SK-N-SH treated with all-trans-retinoic acid at 6 μM for 48 hours (cell line): ENCODE measurements at regions not wholly inside any gene's neighbourhood (a gene's known extent, or its start where the extent isn't known, plus 50 kb on each side); places are given as distances from the start of the nearest gene placed in this dataset.
A peak's percentile ranks its signal among the peaks of the same experiment; 100 is the strongest.
"Not testable (repeated sequence)": the region's sequence is repeated elsewhere in the genome, so short reads cannot be mapped to it uniquely, and the experiment has no call there.

ENCODE experiments used
- ATAC-seq: fragments of 200-7000 bp; cut with Tn5 transposase; 3 replicates; pipeline ENCODE4 v1.9.1; 2020; ENCODE audit warnings: mild to moderate bottlenecking, moderate library complexity
- CREB5 ChIP-seq: fragments of 250-450 bp; sonication (Bioruptor Pico); IDR thresholded peaks from 2 replicates; pipeline ENCODE4 v1.5.1; 2020; ENCODE audit warnings: low read depth, mild to moderate bottlenecking, moderate library complexity
- CSDC2 ChIP-seq: fragments of 250-450 bp; sonication (Bioruptor Pico); IDR thresholded peaks from 2 replicates; pipeline ENCODE4 v1.5.0; 2020; ENCODE audit warnings: mild to moderate bottlenecking, moderate library complexity
- ESRRG ChIP-seq: fragments of 250-450 bp; sonication (Bioruptor Pico); IDR thresholded peaks from 2 replicates; pipeline ENCODE4 v1.6.1; 2021; ENCODE audit warnings: mild to moderate bottlenecking
- GLIS3 ChIP-seq: fragments of 250-450 bp; sonication (Bioruptor Pico); IDR thresholded peaks from 2 replicates; pipeline ENCODE4 v1.5.0; 2020; ENCODE audit warnings: mild to moderate bottlenecking, moderate library complexity
- ISL1 ChIP-seq: fragments of 250-450 bp; sonication (Bioruptor Pico); IDR thresholded peaks from 2 replicates; pipeline ENCODE4 v2.1.2; 2022; ENCODE audit warnings: mild to moderate bottlenecking, moderate library complexity
- OSR1 ChIP-seq: fragments of 250-450 bp; sonication (Bioruptor Pico); IDR thresholded peaks from 2 replicates; pipeline ENCODE4 v1.8.0; 2022; ENCODE audit warnings: moderate library complexity, mild to moderate bottlenecking, inconsistent platforms
- PATZ1 ChIP-seq: fragments of 250-450 bp; sonication (Bioruptor Pico); IDR thresholded peaks from 2 replicates; pipeline ENCODE4 v1.8.0; 2020; ENCODE audit warnings: mild to moderate bottlenecking, moderate library complexity, borderline replicate concordance
- POU6F1 ChIP-seq: fragments of 250-450 bp; sonication (Bioruptor Pico); IDR thresholded peaks from 2 replicates; pipeline ENCODE4 v1.8.0; 2021; ENCODE audit warnings: low read depth, mild to moderate bottlenecking, moderate library complexity, borderline replicate concordance
- PPARA ChIP-seq: fragments of 250-450 bp; sonication (Bioruptor Pico); IDR thresholded peaks from 2 replicates; pipeline ENCODE4 v1.5.0; 2020; ENCODE audit warnings: mild to moderate bottlenecking, borderline replicate concordance
- RARB ChIP-seq: fragments of 250-450 bp; sonication (Bioruptor Pico); IDR thresholded peaks from 2 replicates; pipeline ENCODE4 v1.8.0; 2021; ENCODE audit warnings: mild to moderate bottlenecking, moderate library complexity
- SNAI2 ChIP-seq: fragments of 250-450 bp; sonication (Bioruptor Pico); IDR thresholded peaks from 2 replicates; pipeline ENCODE4 v1.5.0; 2020; ENCODE audit warnings: mild to moderate bottlenecking, moderate library complexity
- TCF4 ChIP-seq: fragments of 250-450 bp; sonication (Bioruptor Pico); IDR thresholded peaks from 2 replicates; pipeline ENCODE4 v1.8.0; 2021; ENCODE audit warnings: mild to moderate bottlenecking, moderate library complexity, borderline replicate concordance
- TSHZ2 ChIP-seq: fragments of 250-450 bp; sonication (Bioruptor Pico); IDR thresholded peaks from 2 replicates; pipeline ENCODE4 v1.5.0; 2020; ENCODE audit warnings: mild to moderate bottlenecking, moderate library complexity
- ZC3H10 ChIP-seq: fragments of 250-450 bp; sonication (Bioruptor Pico); IDR thresholded peaks from 2 replicates; pipeline ENCODE4 v1.5.1; 2021; ENCODE audit warnings: mild to moderate bottlenecking, moderate library complexity
- ZFP3 ChIP-seq: fragments of 250-450 bp; sonication (Bioruptor Pico); IDR thresholded peaks from 2 replicates; pipeline ENCODE4 v1.5.0; 2020; ENCODE audit warnings: mild to moderate bottlenecking, moderate library complexity
- ZFP30 ChIP-seq: fragments of 450-650 bp; formaldehyde crosslinking; IDR thresholded peaks from 2 replicates; pipeline ENCODE4 v1.5.0; 2022; ENCODE audit warnings: mild to moderate bottlenecking, moderate library complexity
- ZNF70 ChIP-seq: fragments of 450-650 bp; formaldehyde crosslinking; IDR thresholded peaks from 2 replicates; pipeline ENCODE4 v1.5.0; 2020; ENCODE audit warnings: mild to moderate bottlenecking, moderate library complexity
- ZNF8 ChIP-seq: fragments of 450-650 bp; formaldehyde crosslinking; IDR thresholded peaks from 2 replicates; pipeline ENCODE4 v1.5.0; 2020; ENCODE audit warnings: mild to moderate bottlenecking, moderate library complexity

GRCh38 chr2:67159929-67160328 lies 237.2 kb upstream of the ETAA1 start (continued):
- TF ChIP-seq TSHZ2 (no peak), ZC3H10 (CRISPR knock-in tag) (peak; percentile 75; the same call in 1 of the 2 replicates), GLIS3 (CRISPR knock-in tag) (no peak), POU6F1 (CRISPR knock-in tag) (no peak), ZFP3 (CRISPR knock-in tag) (peak; percentile 34; the same call in 1 of the 2 replicates), SNAI2 (CRISPR knock-in tag) (0 out of 2 replicates have a peak, but pooled peaks have one; percentile 54), RARB (CRISPR knock-in tag) (no peak)
- TF ChIP-seq, all 23 proteins: peak for 6

- TF ChIP-seq PPARA (CRISPR knock-in tag): no peak
- ATAC-seq: no peak
Measured at GRCh38 chr2:67164771-67165522, 232.2 kb upstream of the ETAA1 start.

- no peak for ATAC-seq
- TF ChIP-seq ZNF70 (CRISPR knock-in tag) (no peak), ISL1 (CRISPR knock-in tag) (no peak), ZFP30 (CRISPR knock-in tag) (no peak), OSR1 (CRISPR knock-in tag) (no peak), ZFP3 (CRISPR knock-in tag) (no peak), ZC3H10 (CRISPR knock-in tag) (no peak), SNAI2 (CRISPR knock-in tag) (no peak), PPARA (CRISPR knock-in tag) (no peak)
Measured at GRCh38 chr2:67165523-67165990, 231.6 kb upstream of the ETAA1 start.

- ATAC-seq: not testable (repeated sequence)
Measured at GRCh38 chr2:67166511-67166910, 230.6 kb upstream of the ETAA1 start.

- ATAC-seq: peak; percentile 33
- TF ChIP-seq TSHZ2: no peak
- no peak for TF ChIP-seq ESRRG (CRISPR knock-in tag)
- TF ChIP-seq ZC3H10 (CRISPR knock-in tag): no peak
- no peak for TF ChIP-seq SNAI2 (CRISPR knock-in tag)
- TF ChIP-seq GLIS3 (CRISPR knock-in tag): no peak
- no peak for TF ChIP-seq ISL1 (CRISPR knock-in tag)
- TF ChIP-seq ZNF70 (CRISPR knock-in tag): no peak
- no peak for TF ChIP-seq CSDC2
- TF ChIP-seq ZNF8 (CRISPR knock-in tag): no peak
- no peak for TF ChIP-seq RARB (CRISPR knock-in tag)
- no peak for TF ChIP-seq PATZ1
- no peak for TF ChIP-seq POU6F1 (CRISPR knock-in tag)
- TF ChIP-seq OSR1 (CRISPR knock-in tag): no peak
- no peak for TF ChIP-seq TCF4 (CRISPR knock-in tag)
- TF ChIP-seq ZFP30 (CRISPR knock-in tag): no peak
- TF ChIP-seq CREB5: no peak
Measured at GRCh38 chr2:67169417-67170140, 227.6 kb upstream of the ETAA1 start.
